NCI-H187 (cell line): ENCODE measurements at regions not wholly inside any gene's neighbourhood (a gene's known extent, or its start where the extent isn't known, plus 50 kb on each side); places are given as distances from the start of the nearest gene placed in this dataset.
"Not testable (repeated sequence)": the region's sequence is repeated elsewhere in the genome, so short reads cannot be mapped to it uniquely, and the experiment has no call there.

Experiments
- DNase-seq, 2 experiments: peaks; one replicate each; lab custom pipeline; 2025; lab: John Stamatoyannopoulos, UW

DNA sequence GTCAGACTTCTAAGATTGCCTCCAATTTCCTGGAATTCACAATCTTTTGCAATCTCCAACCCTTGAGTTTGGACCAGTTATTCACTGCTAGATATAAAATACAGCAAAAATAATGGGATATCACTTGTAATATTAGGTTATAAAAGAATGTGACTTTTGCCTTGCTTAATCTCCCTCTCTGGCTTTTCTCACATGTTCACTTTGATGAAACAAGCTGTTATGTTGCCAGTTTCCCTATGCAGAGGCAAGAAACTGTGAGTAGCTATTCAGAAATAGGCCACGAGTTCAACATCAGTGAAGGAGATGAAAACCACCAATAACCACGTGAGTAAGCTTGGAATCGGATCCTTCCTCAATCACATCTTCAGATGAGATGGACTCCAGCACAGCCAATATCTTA lies 842.7 kb downstream of the RNF144A start:
- no peak for DNase-seq

DNA sequence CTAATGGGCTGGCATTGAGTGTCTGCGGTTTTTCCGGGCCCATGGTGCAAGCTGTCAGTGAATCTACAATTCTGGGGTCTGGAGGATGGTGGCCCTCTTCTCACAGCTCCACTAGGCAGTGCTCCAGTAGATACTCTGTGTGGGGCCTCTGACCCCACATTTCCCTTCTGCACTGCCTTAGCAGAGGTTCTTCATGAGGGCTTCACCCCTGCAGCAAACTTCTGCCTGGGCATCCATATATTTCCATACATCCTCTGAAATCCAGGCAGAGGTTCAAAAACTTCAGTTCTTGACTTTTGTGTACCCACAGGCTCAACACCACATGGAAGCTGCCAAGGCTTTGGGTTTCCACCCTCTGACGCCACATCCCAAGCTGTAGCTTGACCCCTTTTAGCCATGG lies 846.2 kb downstream of the RNF144A start:
- DNase-seq = not testable (repeated sequence)

DNA sequence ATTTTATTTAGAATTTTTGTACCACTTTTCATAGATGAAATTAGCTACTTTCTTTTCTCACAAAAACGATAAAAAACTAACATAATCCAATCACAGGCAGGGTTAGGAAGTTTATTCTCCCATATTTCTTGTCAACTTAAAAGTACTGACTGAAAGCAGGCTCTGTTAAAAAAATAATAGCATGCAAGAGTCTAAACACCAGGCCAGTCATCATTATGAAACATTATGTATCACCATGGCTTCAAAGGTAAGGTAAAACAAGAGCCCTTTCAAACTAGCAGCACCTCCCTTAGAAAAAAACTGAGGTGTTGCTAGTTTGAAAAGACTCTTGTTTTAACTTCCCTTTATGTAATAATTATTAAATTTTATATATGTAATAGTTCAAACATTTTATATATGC lies 848.0 kb downstream of the RNF144A start:
- DNase-seq = no peak

GRCh38 chr2:7766088-7766722 lies 849.0 kb downstream of the RNF144A start:
- no peak for DNase-seq

DNA sequence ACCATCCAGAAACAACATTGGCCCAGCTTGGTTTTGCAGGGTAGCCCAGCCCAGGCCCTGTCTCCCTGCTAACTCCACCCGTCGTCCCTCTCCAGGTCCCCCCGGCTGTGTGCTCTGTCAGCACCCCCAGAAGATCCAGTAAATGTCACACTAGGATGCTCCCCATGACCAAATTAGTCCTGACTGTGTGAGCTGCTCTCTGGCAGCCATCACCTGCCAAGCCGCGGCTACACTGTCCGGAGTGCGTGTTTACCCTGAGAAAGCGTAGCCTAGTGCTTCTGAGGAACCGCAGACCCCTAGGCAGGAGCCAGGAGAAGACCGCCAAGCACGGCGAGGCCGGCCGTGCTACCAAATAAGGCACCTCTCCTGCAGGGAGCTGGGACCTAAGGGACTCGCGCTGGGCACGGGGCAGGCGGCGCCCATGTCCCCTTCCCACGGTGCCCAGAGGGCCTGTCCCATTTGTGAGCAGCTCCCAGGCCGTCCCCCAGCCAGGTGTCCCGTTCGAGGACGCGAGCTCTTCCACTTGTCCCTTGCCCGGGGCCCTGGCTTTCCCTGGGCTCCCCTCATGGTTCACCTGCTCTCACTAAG lies 849.9 kb downstream of the RNF144A start:
- no peak for DNase-seq

DNA sequence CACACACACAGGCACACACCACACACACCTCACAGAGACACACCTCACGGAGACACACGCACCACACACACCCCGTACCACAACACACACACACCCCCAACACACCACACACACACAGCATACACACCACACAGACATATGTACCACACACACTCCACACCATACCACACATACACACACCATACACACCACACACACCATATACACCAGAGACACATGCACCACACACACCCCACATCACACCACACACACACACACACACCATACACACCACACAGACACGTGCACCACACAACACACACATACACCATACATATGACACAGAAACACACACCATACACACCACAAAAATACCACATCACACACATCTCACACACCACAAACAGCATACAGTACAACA lies 850.7 kb downstream of the RNF144A start:
- no peak for DNase-seq

GRCh38 chr2:7771781-7772180 lies 854.6 kb downstream of the RNF144A start:
- DNase-seq = no peak

- DNase-seq = no peak
Observed at GRCh38 chr2:7773362-7774360, 856.4 kb downstream of the RNF144A start.

DNA sequence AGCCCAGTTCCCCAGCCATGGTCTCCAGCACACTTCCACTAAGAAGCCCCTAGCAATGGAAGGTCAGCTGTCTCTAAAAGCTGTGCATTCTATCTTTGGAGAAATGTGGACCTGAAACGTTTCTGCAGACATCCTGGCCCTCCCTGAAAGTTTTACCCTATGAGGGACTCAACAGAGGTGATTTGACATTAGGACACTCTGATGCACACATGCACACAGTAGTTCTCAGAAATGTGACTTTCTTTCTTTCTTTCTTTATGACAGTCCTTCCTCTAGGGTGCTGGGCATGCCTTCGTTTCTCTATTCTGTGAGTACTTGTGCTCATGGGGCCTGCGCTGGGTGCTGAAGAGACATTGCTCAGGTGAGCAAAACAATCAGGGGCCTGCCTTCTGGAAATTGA lies 857.3 kb downstream of the RNF144A start:
- no peak for DNase-seq

GRCh38 chr2:7777668-7778067 lies 860.5 kb downstream of the RNF144A start:
- DNase-seq = no peak

GRCh38 chr2:7780321-7780720 lies 863.1 kb downstream of the RNF144A start:
- DNase-seq = no peak

DNA sequence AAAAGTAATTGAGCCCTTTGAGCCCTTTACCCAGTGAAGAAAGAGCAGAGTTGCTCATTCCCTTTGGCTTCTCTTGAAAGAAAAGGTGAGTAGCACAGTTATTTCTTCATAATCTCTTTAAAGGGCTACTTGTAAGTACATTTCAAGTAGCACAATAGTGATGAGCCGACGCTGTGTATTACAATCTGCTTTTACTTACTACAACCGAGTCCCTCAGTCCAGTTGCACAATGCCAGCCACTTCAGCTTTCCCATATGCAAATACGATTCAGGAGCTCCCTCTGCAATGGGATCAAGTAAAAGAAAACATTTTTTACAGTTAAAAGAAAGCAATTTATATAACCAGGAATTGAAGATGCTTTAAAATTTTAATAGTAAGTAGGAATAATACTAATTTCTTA lies 868.5 kb downstream of the RNF144A start:
- no peak for DNase-seq

GRCh38 chr2:7788736-7789135 lies 871.5 kb downstream of the RNF144A start:
- no peak for DNase-seq

DNA sequence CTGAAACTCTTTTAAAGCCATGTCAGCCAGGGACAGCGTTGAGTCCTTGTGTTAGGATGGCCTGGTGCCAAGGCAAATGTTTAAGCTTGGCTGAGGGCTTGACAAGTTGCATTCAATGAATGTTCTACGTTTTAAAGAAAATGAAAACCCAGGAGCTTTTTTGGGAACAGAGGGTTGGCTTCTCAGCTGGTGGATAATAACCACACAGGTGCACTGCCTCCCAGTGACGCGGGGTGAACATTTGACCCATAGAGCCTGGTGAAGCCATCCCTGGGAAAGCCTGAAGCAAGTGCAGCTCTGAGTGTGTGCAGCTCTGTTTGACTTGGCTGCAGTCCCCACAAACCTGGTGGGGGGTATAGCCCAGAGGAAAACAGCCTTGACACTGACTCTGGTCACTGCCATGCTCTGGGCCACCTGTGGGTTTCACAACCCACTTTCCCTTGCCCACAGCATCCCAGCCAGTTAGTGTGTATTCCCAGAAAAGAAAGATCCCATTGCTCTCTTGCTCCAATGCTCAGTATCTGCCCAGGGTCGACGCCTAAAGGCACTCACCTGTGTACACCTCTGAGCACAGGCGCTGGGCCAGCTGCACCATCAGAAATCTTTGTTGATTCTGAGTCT lies 874.9 kb downstream of the RNF144A start:
- DNase-seq = peak in 1 of 2 experiments; percentile 37

- DNase-seq = no peak
Observed at GRCh38 chr2:7795778-7796563, 878.8 kb downstream of the RNF144A start.

DNA sequence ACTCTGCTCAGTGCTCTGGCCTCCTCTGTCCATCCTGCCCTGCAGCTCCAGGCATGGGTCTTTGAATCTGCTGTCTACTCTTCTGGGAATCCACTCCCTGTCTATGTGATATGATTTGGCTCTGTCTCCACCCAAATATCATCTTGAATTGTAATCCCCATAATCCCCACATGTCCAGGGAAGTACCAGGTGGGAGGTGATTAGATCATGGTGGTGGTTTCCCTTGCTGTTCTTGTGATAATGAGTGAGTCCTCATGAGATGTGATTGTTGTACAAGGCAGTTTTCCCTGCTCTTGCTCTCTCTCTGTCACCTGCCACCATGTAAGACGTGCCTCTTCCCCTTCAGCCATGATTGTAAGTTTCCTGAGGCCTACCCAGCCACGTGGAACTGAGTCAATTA lies 881.8 kb upstream of the ID2 start:
- no peak for DNase-seq

DNA sequence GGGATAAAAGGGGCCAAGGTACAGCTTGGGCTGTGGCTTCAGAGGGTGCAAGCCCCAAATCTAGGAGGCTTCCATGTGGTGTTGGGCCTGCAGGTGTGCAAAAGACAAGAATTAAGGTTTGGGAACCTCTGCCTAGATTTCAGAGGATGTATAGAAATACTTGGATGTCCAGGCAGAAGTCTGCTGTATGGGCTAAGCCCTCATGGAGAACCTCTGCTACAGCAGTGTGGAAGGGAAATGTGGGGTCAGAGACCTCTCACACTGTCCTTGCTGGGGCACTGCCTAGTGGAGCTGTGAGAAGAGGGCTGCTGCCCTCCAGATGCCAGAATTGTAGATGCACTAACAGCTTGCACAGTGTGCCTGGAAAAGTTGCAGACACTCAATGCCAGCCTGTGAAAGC lies 880.6 kb upstream of the ID2 start:
- DNase-seq = no peak

GRCh38 chr2:7803515-7803914 lies 878.3 kb upstream of the ID2 start:
- DNase-seq = no peak

GRCh38 chr2:7809640-7810039 lies 872.2 kb upstream of the ID2 start:
- no peak for DNase-seq

DNA sequence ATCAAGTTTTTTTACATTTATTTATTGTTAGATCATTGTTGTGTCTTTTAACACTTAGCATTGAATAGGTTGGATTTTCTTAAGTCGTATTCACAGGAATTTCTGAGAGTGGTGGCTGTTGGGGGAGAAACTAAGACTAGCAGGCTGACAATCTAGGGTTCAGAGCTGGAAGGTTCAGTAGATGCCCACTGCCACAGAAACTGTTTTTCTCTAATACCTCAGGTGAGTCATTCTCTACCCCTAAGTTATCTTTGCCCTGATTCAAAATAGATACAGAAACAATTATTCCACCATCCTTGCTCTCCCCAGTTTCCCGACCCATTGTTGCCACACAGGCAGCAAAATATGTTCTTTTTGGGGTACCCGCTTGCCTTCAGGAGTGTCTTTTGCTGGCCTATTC lies 870.8 kb upstream of the ID2 start:
- no peak for DNase-seq

DNA sequence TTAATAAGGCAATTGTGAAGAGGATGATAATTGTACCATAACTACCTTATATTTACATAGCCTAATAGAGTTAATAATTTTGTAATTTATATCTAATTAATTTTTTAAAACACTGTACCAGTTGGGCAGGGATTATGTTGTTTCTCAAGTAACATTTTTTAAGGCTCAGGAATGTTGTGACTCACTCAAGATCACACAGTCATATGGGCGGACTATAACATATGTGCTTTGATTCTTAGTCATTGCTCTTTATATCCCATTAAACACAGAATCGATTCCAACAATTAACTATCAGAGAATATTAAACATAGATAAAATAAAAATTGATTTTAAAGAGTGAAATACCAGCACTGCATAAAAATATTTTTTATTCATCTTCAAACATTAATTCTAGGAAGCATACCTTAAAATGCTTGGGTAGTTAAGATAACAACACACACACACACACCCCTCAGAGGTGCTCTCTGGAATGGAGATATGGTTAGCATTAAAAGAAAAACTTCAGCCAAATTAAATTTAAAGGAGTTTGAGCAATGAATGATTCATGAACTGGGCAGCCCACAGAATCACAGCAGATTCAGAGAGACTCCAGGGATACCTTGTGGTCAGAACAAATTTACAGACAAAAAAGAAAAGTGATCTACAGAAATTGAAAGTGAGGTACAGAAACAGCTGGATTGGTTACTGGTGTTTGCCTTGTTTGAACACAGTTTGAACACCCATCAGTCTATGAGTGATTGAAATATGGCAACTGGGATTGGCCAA lies 869.4 kb upstream of the ID2 start:
- no peak for DNase-seq
